Cardiac fibroblast (primary cell): ENCODE measurements at regions not wholly inside any gene's neighbourhood (a gene's known extent, or its start where the extent isn't known, plus 50 kb on each side); places are given as distances from the start of the nearest gene placed in this dataset.

ENCODE experiments used
- DNase-seq, 2 donors: peaks; one replicate each; pipeline versions ENCODE4 v3.0.0 to v3.0.0-alpha.2; 2010; ENCODE audit warnings: low read depth in 2 of 2
- H3K4me3 ChIP-seq, 2 donors: replicated peaks in 1 of 2; 1 replicate in 1 of 2; 2 replicates in 1 of 2; pipeline ENCODE4 v1.5.1; 2011; ENCODE audit warnings: low read depth in 2 of 2, low read length in 2 of 2, mild to moderate bottlenecking in 2 of 2, moderate library complexity in 1 of 2
- TF ChIP-seq, protein P1 (sequence below): IDR thresholded peaks from one replicate; pipeline ENCODE4 v1.5.1; 2011; ENCODE audit warnings: low read depth, mild to moderate bottlenecking, low read length, inconsistent platforms

DNA sequence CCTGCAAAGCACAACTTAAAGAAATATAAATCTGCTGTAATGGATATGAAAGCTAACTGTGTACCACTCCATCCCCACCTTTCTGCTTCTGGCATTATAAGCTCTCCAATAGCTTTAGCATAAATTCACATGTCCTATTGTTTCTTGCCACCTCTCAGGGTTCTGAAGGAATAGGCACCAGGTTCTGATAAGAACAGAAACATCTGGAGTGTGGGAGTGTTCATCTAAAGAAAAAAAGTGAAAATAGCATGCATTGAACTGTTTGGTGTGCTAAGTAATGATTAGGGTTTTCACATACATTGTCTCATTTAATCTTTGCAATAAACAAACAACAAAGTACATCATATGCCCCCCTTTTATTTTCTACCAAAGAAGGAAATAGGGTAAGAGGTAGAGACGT is 72.3 kb downstream of the FAM76B start:
- TF ChIP-seq, protein P1, sequence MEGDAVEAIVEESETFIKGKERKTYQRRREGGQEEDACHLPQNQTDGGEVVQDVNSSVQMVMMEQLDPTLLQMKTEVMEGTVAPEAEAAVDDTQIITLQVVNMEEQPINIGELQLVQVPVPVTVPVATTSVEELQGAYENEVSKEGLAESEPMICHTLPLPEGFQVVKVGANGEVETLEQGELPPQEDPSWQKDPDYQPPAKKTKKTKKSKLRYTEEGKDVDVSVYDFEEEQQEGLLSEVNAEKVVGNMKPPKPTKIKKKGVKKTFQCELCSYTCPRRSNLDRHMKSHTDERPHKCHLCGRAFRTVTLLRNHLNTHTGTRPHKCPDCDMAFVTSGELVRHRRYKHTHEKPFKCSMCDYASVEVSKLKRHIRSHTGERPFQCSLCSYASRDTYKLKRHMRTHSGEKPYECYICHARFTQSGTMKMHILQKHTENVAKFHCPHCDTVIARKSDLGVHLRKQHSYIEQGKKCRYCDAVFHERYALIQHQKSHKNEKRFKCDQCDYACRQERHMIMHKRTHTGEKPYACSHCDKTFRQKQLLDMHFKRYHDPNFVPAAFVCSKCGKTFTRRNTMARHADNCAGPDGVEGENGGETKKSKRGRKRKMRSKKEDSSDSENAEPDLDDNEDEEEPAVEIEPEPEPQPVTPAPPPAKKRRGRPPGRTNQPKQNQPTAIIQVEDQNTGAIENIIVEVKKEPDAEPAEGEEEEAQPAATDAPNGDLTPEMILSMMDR: no peak
- no peak overlapping the region for H3K4me3 ChIP-seq
- no peak for DNase-seq

DNA sequence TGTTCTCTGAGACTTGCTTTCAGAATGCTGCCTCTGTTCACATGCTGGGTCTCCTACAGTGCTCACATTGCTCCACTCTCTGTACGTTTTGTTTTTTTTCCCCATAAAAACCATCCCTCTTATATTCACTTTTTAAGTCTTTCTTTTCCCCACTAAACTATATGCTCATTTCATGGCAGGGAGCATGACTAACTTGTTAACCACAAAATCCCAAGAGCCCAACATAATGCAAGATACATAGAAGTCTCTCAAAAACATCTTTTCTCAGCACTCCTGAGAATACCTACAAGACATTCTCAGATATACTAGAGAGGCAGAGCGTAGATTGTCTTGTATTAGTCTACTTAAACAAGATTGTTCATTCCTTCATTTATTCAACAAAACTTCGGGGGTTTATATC is 73.3 kb downstream of the FAM76B start:
- no peak overlapping the region for H3K4me3 ChIP-seq
- DNase-seq: peak in 1 of 2 donors; percentile 73
- TF ChIP-seq, protein P1: no peak

DNA sequence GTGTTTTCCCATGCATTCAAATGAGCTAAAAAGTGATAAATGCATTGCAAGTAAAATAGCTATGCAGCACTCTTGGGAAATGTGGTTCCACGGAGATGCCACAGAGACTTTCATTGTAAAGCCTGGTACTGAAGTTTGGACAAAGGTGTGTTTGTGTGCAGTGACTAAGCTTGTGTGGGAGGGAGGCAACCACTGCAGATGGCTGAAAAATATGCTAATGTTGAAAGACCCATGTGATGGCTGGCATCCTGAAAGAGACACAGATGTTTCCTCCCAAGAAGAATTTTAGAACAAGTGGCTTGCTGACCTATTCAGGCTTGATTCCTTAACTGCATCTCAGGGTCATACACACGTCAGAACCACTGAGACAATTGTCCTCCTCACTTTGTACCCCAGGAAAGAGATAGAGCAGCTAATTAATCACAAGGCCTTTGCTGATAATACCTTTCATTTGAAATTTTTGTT is 73.8 kb downstream of the FAM76B start:
- peak; percentile 48 to 66 for DNase-seq
- TF ChIP-seq, protein P1: no peak

DNA sequence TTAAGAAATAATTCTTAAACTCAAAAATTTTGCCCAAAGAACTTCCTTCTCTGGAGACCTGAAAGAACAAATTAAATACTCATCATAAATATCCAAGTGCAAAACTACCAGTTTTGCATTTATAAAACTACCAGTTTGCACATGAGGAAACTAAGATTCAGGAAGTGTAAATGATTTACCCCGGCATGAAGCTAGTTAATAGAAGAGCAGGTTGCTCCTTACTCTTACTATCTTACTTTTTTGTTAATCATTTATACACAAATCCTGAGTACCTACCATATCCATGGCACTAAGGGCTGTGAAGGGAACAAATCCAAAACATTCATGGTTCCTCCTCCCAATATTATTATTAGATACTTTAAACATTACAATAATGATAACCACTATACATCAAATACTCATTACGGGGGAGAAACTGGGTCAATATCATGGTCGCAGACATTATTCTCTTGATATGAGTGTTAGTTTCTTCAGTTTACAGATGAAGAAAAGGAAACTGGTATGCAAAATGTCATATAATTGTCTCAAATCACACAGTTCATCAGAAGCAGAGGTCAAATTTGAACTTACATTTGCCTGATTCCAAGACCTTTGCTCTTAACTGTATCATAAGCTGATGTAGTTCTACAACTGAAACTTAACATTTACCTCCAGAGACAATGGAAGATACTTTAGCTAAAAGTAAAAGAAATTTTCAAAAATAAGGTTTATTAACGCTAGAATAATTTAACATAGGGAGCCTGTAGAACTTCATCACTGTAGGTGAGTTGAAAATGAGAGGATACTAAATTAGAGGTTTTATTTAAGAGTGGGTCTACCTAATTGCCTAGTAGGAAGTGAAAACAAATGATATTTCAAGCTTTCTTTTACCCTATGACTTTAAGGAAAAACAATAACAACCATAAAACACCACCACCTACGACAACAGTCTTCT is 74.5 kb downstream of the FAM76B start:
- TF ChIP-seq, protein P1: no peak
- H3K4me3 ChIP-seq: no peak overlapping the region
- no peak for DNase-seq

More for the DNA sequence above, 73.8 kb downstream of the FAM76B start:
- no peak overlapping the region for H3K4me3 ChIP-seq

DNA sequence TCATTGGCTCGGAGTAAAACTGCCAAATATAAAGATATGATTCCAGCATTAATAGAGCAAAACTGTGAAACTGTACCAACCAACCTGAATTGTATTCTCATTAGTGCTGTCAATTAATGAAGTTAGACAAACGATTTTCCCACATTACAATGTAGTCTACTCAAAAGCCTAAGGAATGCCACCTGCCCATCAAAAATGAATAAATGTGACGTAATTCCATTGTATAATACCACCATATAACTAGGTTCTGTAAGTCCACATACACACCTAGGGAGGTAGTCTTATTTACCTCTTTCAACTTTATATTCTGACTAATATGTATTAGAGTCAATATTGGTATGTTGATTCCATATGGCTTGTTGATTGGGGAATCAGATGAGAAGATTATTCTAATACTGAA is 76.2 kb downstream of the FAM76B start:
- no peak overlapping the region for H3K4me3 ChIP-seq
- no peak for DNase-seq
- TF ChIP-seq, protein P1: no peak

DNA sequence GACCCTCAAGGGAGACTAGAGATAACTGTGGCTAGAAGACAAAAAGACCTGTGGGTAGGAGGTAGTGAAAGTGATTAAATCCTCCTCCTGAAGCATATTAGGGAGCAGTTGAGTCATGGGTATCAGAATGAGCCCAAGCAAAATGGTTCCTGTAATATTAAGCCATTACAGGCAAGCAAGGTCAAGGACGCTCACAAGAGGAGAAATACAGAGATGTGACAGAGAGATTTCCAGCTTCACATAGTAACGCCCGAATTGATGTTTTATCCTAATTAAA is 77.7 kb downstream of the FAM76B start:
- TF ChIP-seq, protein P1: no peak
- no peak overlapping the region for H3K4me3 ChIP-seq
- no peak for DNase-seq
